Large intestine (tissue), 3 donors: ENCODE measurements at regions not wholly inside any gene's neighbourhood (a gene's known extent, or its start where the extent isn't known, plus 50 kb on each side); places are given as distances from the start of the nearest gene placed in this dataset.

Experiments
- DNase-seq, 2 donors: peaks; one replicate each; pipeline versions ENCODE4 v3.0.0 to v3.0.0-alpha.2; 2013
- H3K27ac ChIP-seq: one replicate; pipeline ENCODE4 v1.5.1; 2013; ENCODE audit warnings: low read length
- H3K27me3 ChIP-seq: 2 replicates; pipeline ENCODE4 v1.6.1; 2013; ENCODE audit warnings: low read length; ENCODE audit not compliant: control insufficient read depth, insufficient read depth
- H3K36me3 ChIP-seq: 2 replicates; pipeline ENCODE4 v1.6.1; 2013; ENCODE audit warnings: low read length; ENCODE audit not compliant: control insufficient read depth, insufficient read depth
- H3K4me1 ChIP-seq: one replicate; pipeline ENCODE4 v1.6.1; 2013; ENCODE audit warnings: low read length; ENCODE audit not compliant: control insufficient read depth, insufficient read depth
- H3K4me3 ChIP-seq: one replicate; pipeline ENCODE4 v1.5.1; 2013; ENCODE audit warnings: low read length
- H3K9me3 ChIP-seq: one replicate; pipeline ENCODE4 v1.6.1; 2013; ENCODE audit warnings: mild to moderate bottlenecking, low read depth, low read length, moderate library complexity; ENCODE audit not compliant: control insufficient read depth
- WGBS: methylation state at CpG from one replicate; pipeline ENCODE4 v1.1.5; 2013; ENCODE audit warnings: low lambda C conversion rate; ENCODE audit not compliant: insufficient coverage; 5-methylcytosine and 5-hydroxymethylcytosine counted together

DNA sequence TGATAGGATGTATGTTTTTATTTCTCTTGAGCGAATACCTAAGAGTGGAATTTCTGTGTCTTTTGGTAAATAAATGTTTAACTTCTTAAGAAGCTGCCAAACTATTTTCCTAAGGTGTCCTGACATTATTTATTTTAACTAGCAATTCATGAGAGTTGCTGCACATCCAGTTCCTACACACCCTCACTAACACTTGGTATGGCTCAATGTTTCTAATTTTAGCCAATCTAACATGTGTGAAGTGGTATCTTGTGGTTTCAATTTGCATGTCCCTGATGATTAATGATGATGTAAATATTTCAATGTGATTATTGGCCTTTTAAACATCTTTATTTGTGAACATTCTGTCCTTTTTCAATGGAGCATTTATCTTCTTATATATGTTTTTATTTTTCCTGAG lies 2095.5 kb upstream of the C9orf72 start:
- WGBS: 89% methylated on average over 1 of the region's 1 CpG

DNA sequence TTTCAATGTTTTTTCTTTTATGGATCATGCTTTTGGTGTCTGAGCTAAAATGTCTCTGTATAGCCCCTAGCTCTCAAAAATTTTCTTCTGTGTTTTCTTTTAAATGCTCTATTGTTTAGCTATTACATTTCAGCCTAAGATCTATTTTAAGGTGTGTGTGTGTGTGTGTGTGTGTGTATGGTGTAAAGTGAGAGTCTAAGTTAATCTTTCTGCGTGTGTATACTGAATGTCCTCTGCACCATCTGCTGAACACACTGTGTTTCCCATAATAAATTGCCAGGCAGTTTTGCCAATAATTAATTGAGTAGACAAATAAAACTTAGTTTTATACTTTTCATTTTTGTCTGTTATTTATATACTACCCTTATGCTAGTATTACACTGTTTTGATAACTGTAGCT lies 2096.3 kb upstream of the C9orf72 start:
- no peak overlapping the region for H3K4me3 ChIP-seq
- no CpG with 5 or more reads among the region's 1 CpG for WGBS
- H3K36me3 ChIP-seq: no peaks in the 10 kb centered on the region
- H3K4me1 ChIP-seq: no peaks in the 10 kb centered on the region
- H3K9me3 ChIP-seq: no peaks in the 10 kb centered on the region
- no peak for DNase-seq
- H3K27ac ChIP-seq: no peak overlapping the region
- no peaks in the 10 kb centered on the region for H3K27me3 ChIP-seq

More for the DNA sequence above, 2095.5 kb upstream of the C9orf72 start:
- Histone ChIP-seq H3K27me3 (no peaks in the 10 kb centered on the region), H3K27ac (no peak overlapping the region), H3K36me3 (no peaks in the 10 kb centered on the region), H3K4me1 (no peaks in the 10 kb centered on the region), H3K4me3 (no peak overlapping the region), H3K9me3 (no peaks in the 10 kb centered on the region)
- DNase-seq: no peak

DNA sequence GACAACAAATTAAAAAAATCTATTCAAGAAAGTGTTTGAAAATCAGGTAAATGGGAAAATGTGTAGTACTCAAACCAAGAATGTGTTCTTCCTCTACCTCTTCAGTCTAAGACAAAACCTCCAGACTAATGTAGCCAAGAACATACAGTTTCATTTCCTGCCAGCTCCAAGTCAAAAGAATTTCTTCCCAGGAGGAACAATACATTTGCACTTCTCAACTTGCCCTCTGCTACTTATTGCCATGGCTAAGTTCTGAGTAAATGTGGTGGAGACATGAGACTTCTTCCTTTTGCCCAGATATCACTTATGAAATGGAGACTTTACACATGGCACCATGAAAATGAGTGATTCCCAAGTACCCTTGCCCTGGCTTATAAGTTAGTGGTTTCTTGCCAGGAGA lies 2112.2 kb upstream of the C9orf72 start:
- Histone ChIP-seq H3K36me3 (no peaks in the 10 kb centered on the region), H3K4me1 (no peaks in the 10 kb centered on the region), H3K9me3 (no peaks in the 10 kb centered on the region), H3K27me3 (no peaks in the 10 kb centered on the region), H3K27ac (no peak overlapping the region), H3K4me3 (no peak overlapping the region)
- no peak for DNase-seq

DNA sequence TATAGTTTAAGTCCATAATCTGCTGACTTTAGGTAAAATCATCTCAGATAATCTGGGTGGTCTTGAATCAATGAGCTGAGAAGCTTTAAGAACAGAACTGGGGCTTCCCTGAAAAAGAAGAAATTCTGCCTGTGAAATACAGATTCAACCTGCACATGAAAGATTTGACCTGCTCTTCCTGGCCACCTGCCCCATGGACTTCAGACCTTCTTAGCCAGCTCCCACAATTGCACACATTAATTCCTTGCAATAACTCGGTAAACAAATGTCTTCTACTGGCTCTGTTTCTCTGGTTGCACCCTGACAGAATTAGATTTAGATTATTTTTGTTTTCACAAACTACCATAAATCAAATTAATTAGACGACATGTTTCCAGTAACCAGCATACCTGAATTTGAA lies 2117.9 kb upstream of the C9orf72 start:
- no peaks in the 10 kb centered on the region for H3K36me3 ChIP-seq

DNA sequence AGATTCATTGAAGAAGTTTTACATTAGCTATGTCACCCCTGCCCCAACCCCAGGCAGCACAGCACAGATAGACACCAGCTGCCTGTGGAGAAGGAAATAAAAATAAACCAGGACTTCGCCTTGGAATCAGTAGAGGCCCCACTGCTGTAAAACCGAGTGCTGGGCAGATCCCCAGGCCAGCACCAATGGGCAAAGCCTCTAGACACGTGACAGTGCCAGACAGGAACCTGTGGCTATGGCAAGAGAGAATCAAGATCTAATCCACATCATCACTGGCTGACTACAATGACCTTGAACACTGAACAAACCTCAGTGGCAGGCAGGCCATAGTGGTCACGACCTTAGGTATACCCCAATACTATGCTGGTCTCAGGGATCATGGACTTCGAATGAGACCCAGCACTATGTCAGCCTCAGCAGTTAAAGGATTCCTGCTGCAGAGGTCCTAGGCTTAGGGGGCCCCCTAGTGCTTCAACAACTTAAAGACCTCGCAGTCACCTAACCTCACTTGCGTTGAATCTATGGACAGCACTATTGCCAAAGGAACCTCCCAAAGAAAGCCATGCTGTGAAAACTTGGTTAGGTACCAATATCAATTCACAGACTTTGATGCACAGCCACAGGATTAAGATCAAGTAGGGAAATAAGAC lies 2118.6 kb upstream of the C9orf72 start:
- Histone ChIP-seq H3K36me3 (no peaks in the 10 kb centered on the region), H3K4me1 (no peaks in the 10 kb centered on the region), H3K9me3 (no peaks in the 10 kb centered on the region), H3K27me3 (no peaks in the 10 kb centered on the region), H3K4me3 (no peak overlapping the region), H3K27ac (no peak overlapping the region)
- DNase-seq: no peak
- WGBS: 40% methylated on average over 2 of the region's 7 CpGs

More for the DNA sequence above, 2117.9 kb upstream of the C9orf72 start:
- 100% methylated on average over 1 of the region's 2 CpGs for WGBS
- DNase-seq: peak in 1 of 2 donors; percentile 19
- Histone ChIP-seq H3K9me3 (no peaks in the 10 kb centered on the region), H3K4me3 (no peak overlapping the region), H3K27ac (no peak overlapping the region), H3K4me1 (no peaks in the 10 kb centered on the region), H3K27me3 (no peaks in the 10 kb centered on the region)

DNA sequence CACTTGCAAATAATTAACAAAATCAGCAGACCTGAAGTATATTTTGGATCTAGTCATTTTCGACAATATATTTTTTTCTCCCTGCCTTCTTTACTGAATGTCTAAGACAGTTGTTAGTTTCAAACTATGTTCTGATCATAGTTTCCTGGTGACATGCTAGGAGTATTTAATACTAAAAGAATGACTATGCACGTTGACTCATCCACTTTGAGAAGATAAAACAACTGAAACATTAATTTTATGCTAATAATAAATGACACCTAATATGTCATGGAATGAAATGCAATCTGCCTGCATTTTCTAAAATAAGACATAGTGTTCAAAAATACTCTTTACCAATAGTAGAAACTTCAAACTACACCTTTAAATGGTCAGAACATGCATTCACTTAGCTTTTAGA lies 2123.7 kb upstream of the C9orf72 start:
- H3K9me3 ChIP-seq: no peaks in the 10 kb centered on the region
- no peak for DNase-seq
- no peak overlapping the region for H3K4me3 ChIP-seq
- no peaks in the 10 kb centered on the region for H3K36me3 ChIP-seq
- H3K4me1 ChIP-seq: no peaks in the 10 kb centered on the region
- WGBS: 83% methylated on average over 1 of the region's 2 CpGs
- no peaks in the 10 kb centered on the region for H3K27me3 ChIP-seq
- H3K27ac ChIP-seq: no peak overlapping the region

DNA sequence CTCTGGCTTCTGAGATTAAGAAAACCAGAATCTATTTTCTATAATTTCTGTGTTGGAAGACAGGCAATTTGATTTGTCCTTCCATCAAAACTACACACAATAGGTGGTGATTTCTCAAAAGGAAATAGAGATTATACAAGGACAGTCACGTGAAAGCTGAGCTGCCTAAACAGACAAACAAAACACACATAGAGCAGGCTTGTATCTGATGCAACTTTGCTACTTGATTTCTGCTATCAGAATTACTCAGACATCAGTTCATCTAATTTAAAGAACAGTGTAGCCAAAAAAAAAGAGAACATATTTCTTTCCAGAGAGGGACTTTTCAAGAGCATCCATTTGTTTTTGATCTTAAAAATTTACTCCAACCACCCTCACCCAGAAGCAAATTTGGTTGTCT lies 2128.3 kb upstream of the C9orf72 start:
- Histone ChIP-seq H3K27ac (no peak overlapping the region), H3K36me3 (no peaks in the 10 kb centered on the region), H3K4me1 (no peaks in the 10 kb centered on the region), H3K4me3 (no peak overlapping the region), H3K9me3 (no peaks in the 10 kb centered on the region), H3K27me3 (no peaks in the 10 kb centered on the region)
- no peak for DNase-seq
- WGBS: no CpG with 5 or more reads among the region's 1 CpG

DNA sequence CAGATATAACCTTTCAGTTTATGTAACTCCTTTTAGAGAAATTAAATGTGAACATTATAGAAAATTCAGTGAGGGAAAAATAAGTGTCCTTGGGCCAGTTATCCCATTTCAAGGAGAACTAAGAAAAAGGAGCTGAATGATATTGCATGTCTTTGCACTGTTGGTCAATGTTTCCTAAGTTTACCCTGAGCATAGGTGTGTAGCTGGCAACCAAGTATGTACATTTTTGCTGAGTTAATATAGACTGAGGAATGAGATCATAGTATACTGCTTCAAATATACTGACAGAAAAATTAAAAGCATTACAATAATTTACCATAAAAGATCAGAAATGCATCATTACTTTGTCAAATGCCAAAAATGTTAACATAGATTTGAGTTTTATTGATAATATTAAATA lies 2128.7 kb upstream of the C9orf72 start:
- Histone ChIP-seq H3K36me3 (no peaks in the 10 kb centered on the region), H3K4me3 (no peak overlapping the region), H3K27me3 (no peaks in the 10 kb centered on the region), H3K4me1 (no peaks in the 10 kb centered on the region), H3K9me3 (no peaks in the 10 kb centered on the region), H3K27ac (no peak overlapping the region)
- no peak for DNase-seq

DNA sequence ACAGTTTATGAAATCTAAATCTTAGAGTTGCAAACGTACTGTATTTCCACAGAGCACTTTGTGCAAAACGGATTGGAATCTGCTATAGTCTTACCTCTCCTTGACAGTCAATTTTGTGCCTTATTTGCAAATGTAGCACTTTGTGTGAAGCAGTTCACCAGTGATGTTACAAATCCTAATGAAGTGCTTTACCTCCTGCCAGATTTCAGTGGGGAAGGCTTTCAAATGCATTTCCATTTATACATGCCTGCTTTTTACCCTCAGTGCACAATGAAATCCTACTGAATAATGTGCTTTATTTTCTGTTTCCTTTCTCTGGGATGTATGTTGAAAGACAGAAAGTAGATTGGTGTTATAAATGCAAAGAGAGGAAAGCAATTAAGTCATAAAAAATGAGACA lies 2141.6 kb upstream of the C9orf72 start:
- WGBS: no CpG with 5 or more reads among the region's 2 CpGs
- no peaks in the 10 kb centered on the region for H3K9me3 ChIP-seq

DNA sequence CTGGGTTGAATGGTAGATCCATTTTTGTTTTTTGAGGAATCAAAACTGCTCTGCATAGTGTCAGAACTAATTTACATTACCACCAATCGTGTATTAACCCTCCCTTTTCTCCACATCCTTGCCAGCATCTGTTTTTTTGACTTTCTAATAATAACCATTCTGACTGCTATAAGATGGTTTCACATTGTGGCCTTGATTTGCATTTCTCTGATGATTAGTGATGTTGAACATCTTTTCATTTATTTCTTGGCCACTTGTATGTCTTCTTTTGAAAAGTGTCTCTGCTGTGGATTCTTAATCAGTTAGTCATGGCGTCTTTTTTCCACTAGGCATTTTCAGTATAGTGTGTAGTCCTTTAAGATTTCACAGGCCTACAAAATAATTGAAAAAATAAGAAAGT lies 2144.3 kb upstream of the C9orf72 start:
- no peak for DNase-seq
- H3K36me3 ChIP-seq: no peaks in the 10 kb centered on the region
- no peaks in the 10 kb centered on the region for H3K27me3 ChIP-seq
- H3K4me1 ChIP-seq: no peaks in the 10 kb centered on the region
- no peak overlapping the region for H3K4me3 ChIP-seq
- H3K27ac ChIP-seq: no peak overlapping the region
- H3K9me3 ChIP-seq: no peaks in the 10 kb centered on the region
- 100% methylated on average over 1 of the region's 2 CpGs for WGBS

More for the DNA sequence above, 2141.6 kb upstream of the C9orf72 start:
- H3K27ac ChIP-seq: no peak overlapping the region
- peak in 1 of 2 donors; percentile 46 for DNase-seq
- H3K4me3 ChIP-seq: no peak overlapping the region
- H3K36me3 ChIP-seq: no peaks in the 10 kb centered on the region
- H3K27me3 ChIP-seq: no peaks in the 10 kb centered on the region
- H3K4me1 ChIP-seq: no peaks in the 10 kb centered on the region

DNA sequence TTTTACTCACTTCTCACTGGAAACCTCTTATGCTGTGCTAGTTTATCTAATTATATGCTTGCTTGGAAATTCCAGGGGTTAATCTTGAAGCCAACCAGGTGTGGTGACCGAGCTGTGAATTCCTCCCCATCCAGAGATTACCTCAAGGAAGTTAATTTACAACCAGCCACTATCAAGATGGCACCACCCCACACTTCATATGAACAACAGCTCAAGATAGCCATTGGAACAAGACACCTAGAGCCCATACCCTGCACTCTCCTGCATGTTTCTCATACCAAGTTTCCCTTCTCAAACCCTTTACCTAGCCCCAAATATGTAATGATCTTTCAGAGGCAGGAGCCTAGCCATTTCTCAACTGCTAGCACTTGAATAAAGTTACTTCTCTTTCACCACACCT lies 2156.9 kb upstream of the C9orf72 start:
- WGBS: no CpG with 5 or more reads among the region's 1 CpG
- H3K27ac ChIP-seq: peak overlapping the region; percentile 29
- H3K4me1 ChIP-seq: no peaks in the 10 kb centered on the region
- H3K27me3 ChIP-seq: no peaks in the 10 kb centered on the region
- no peak overlapping the region for H3K4me3 ChIP-seq
- H3K9me3 ChIP-seq: no peaks in the 10 kb centered on the region
- peak; percentile 42 to 74 for DNase-seq
- no peaks in the 10 kb centered on the region for H3K36me3 ChIP-seq
